IgD-negative memory B cell (primary cell): ENCODE measurements at regions not wholly inside any gene's neighbourhood (a gene's known extent, or its start where the extent isn't known, plus 50 kb on each side); places are given as distances from the start of the nearest gene placed in this dataset.

Experiments
- H3K27ac Mint-ChIP-seq, 3 donors: one replicate each; pipeline ENCODE4 v1.8.0; 2020 to 2022; ENCODE audit warnings: mild to moderate bottlenecking in 3 of 3, mixed read lengths in 3 of 3, moderate library complexity in 1 of 3
- H3K27me3 Mint-ChIP-seq: one replicate; pipeline ENCODE4 v1.8.0; 2021; ENCODE audit warnings: mixed read lengths
- H3K36me3 Mint-ChIP-seq: one replicate; pipeline ENCODE4 v1.8.0; 2020; ENCODE audit warnings: mild to moderate bottlenecking, mixed read lengths
- H3K4me1 Mint-ChIP-seq, 3 donors: one replicate each; pipeline ENCODE4 v1.8.0; 2020 to 2022; ENCODE audit warnings: mixed read lengths in 3 of 3, mild to moderate bottlenecking in 1 of 3
- H3K4me3 Mint-ChIP-seq, 4 donors: one replicate each; pipeline ENCODE4 v1.8.0; 2020 to 2022; ENCODE audit warnings: mild to moderate bottlenecking in 4 of 4, mixed read lengths in 4 of 4, moderate library complexity in 3 of 4
- H3K9me3 Mint-ChIP-seq, 3 donors: one replicate each; pipeline ENCODE4 v1.8.0; 2020 to 2021; ENCODE audit warnings: mixed read lengths in 3 of 3, mild to moderate bottlenecking in 1 of 3

- Mint-ChIP-seq H3K27ac (no peak overlapping the region), H3K36me3 (no peaks in the 10 kb centered on the region), H3K27me3 (peaks cover 14% of the 10 kb centered on the region), H3K4me1 (no peaks in the 10 kb centered on the region), H3K4me3 (no peak overlapping the region), H3K9me3 (no peaks in the 10 kb centered on the region)
Observed at GRCh38 chr2:18444806-18445205, 115.6 kb downstream of the RDH14 start.

GRCh38 chr2:18441583-18441982 lies 118.9 kb downstream of the RDH14 start:
- Mint-ChIP-seq H3K27ac (no peak overlapping the region), H3K4me3 (no peak overlapping the region), H3K4me1 (no peaks in the 10 kb centered on the region), H3K9me3 (no peaks in the 10 kb centered on the region), H3K27me3 (peaks cover 14% of the 10 kb centered on the region), H3K36me3 (no peaks in the 10 kb centered on the region)

- H3K9me3 Mint-ChIP-seq = no peaks in the 10 kb centered on the region
- no peaks in the 10 kb centered on the region for H3K4me1 Mint-ChIP-seq
- H3K27ac Mint-ChIP-seq = no peak overlapping the region
- H3K36me3 Mint-ChIP-seq = no peaks in the 10 kb centered on the region
- no peak overlapping the region for H3K4me3 Mint-ChIP-seq
- peaks cover 14% of the 10 kb centered on the region for H3K27me3 Mint-ChIP-seq
Observed at GRCh38 chr2:18440777-18441176, 119.7 kb downstream of the RDH14 start.

DNA sequence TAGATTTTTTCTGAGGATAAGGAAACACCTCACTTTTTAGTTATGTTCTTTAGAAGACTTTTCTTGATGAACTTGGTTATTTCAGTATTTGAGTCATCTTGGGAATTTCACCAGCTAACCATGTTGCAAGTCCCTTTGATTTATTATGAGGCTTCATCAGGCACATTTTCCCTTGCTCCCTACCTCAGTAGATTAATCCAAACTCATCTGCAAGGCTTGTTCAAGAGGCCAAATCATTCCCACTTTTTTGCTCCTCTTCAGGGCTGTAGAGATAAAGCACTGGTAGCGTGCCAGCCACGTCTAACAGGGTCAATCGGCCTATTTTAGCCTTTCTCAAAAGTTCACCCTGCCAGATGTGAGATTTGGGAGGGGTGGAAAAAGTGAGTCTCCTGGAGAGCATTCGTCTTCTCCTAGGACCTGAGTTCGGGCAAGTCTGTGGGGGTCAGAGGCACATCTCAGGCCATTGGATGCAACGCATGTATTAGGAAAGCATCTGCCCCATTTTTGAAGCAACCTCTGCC lies 120.3 kb downstream of the RDH14 start:
- Mint-ChIP-seq H3K9me3 (no peaks in the 10 kb centered on the region), H3K4me1 (no peaks in the 10 kb centered on the region), H3K4me3 (no peak overlapping the region), H3K27ac (no peak overlapping the region), H3K36me3 (no peaks in the 10 kb centered on the region), H3K27me3 (peaks cover 14% of the 10 kb centered on the region)

DNA sequence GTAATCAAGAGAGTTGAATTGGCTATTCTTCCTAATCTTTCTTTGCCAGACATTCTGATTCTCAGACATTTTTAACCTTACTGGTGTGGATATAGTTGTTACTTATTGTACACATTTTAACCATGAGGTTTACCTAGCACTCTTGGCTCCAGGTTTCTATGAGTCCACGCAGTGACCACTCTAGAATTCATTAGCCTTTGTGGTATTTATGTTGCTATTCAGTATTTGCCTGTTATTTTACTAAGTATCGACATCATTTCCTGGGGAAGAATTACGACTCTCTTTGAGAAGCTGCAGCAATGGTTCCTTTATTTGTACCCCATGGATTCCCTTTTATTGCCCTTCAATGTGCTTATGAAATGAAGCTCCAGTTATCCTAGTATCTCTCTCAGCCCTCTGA lies 120.7 kb downstream of the RDH14 start:
- Mint-ChIP-seq H3K27me3 (peaks cover 14% of the 10 kb centered on the region), H3K9me3 (no peaks in the 10 kb centered on the region), H3K36me3 (no peaks in the 10 kb centered on the region), H3K27ac (no peak overlapping the region), H3K4me3 (no peak overlapping the region), H3K4me1 (no peaks in the 10 kb centered on the region)

DNA sequence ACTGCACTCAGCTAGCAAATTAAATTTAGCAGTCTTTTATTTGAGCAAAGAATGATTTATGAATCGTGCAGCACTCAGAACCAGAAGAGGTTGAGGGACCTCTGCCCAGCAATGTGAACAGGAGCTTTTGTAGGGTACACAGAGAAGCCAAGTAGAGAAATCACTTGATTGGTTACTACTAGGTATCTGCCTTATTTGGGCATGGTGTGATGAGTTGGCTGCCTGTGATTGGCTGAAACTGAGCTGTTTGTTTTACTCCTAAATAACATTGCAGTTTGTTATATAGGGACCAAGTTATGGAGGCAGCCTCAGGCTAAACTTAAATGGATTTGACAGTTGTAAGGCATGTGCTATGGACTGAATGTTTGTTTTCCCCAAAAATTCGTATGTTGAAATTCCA lies 122.5 kb downstream of the RDH14 start:
- no peaks in the 10 kb centered on the region for H3K36me3 Mint-ChIP-seq
- peaks cover 17% of the 10 kb centered on the region for H3K27me3 Mint-ChIP-seq
- no peak overlapping the region for H3K27ac Mint-ChIP-seq

GRCh38 chr2:18436503-18437005 lies 123.9 kb downstream of the RDH14 start:
- Mint-ChIP-seq H3K9me3 (no peaks in the 10 kb centered on the region), H3K4me3 (no peak overlapping the region), H3K27ac (no peak overlapping the region), H3K36me3 (no peaks in the 10 kb centered on the region), H3K27me3 (peaks cover 13% of the 10 kb centered on the region), H3K4me1 (no peaks in the 10 kb centered on the region)

More for the DNA sequence above, 122.5 kb downstream of the RDH14 start:
- H3K4me3 Mint-ChIP-seq = no peak overlapping the region
- H3K4me1 Mint-ChIP-seq = no peaks in the 10 kb centered on the region
- no peaks in the 10 kb centered on the region for H3K9me3 Mint-ChIP-seq

- no peaks in the 10 kb centered on the region for H3K4me1 Mint-ChIP-seq
Observed at GRCh38 chr2:18435426-18436037, 124.9 kb downstream of the RDH14 start.

DNA sequence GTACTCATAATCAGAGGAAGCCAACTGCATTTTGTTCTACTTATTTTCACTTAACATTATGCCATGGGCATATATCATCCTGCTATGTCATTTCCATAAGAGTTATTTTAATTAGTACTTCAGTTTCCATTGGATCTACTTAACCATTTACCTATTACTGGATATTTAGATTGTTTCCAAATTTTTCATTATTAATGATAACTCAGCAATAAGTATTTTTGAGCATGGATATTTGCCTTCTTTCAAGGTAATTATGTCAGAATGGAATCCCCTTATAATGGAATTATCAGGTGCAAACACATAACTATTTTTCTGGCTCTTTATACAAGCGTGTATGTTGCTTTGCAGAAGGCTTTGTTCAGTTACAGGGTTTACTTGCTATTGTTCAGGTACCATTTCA lies 126.6 kb downstream of the RDH14 start:
- no peaks in the 10 kb centered on the region for H3K9me3 Mint-ChIP-seq
- no peaks in the 10 kb centered on the region for H3K36me3 Mint-ChIP-seq
- H3K27me3 Mint-ChIP-seq = peaks cover 10% of the 10 kb centered on the region
- no peak overlapping the region for H3K4me3 Mint-ChIP-seq
- no peak overlapping the region for H3K27ac Mint-ChIP-seq
- H3K4me1 Mint-ChIP-seq = no peaks in the 10 kb centered on the region

More at GRCh38 chr2:18435426-18436037, 124.9 kb downstream of the RDH14 start:
- peaks cover 13% of the 10 kb centered on the region for H3K27me3 Mint-ChIP-seq
- H3K4me3 Mint-ChIP-seq = no peak overlapping the region
- H3K36me3 Mint-ChIP-seq = no peaks in the 10 kb centered on the region
- no peaks in the 10 kb centered on the region for H3K9me3 Mint-ChIP-seq
- H3K27ac Mint-ChIP-seq = no peak overlapping the region

GRCh38 chr2:18432999-18433398 lies 127.5 kb downstream of the RDH14 start:
- Mint-ChIP-seq H3K4me3 (no peak overlapping the region), H3K4me1 (no peaks in the 10 kb centered on the region), H3K27me3 (peaks cover 10% of the 10 kb centered on the region), H3K27ac (no peak overlapping the region), H3K9me3 (no peaks in the 10 kb centered on the region), H3K36me3 (no peaks in the 10 kb centered on the region)

GRCh38 chr2:18430996-18431748 lies 129.3 kb downstream of the RDH14 start:
- H3K27ac Mint-ChIP-seq = no peak overlapping the region
- no peak overlapping the region for H3K4me3 Mint-ChIP-seq
- no peaks in the 10 kb centered on the region for H3K4me1 Mint-ChIP-seq
- H3K36me3 Mint-ChIP-seq = no peaks in the 10 kb centered on the region
- no peaks in the 10 kb centered on the region for H3K9me3 Mint-ChIP-seq
- peaks cover 10% of the 10 kb centered on the region for H3K27me3 Mint-ChIP-seq

GRCh38 chr2:18428516-18428915 lies 131.9 kb downstream of the RDH14 start:
- Mint-ChIP-seq H3K4me1 (no peaks in the 10 kb centered on the region), H3K4me3 (no peak overlapping the region), H3K27me3 (peaks cover 10% of the 10 kb centered on the region), H3K36me3 (no peaks in the 10 kb centered on the region), H3K9me3 (no peaks in the 10 kb centered on the region), H3K27ac (no peak overlapping the region)

- Mint-ChIP-seq H3K27ac (no peak overlapping the region), H3K4me1 (no peaks in the 10 kb centered on the region), H3K27me3 (peaks cover 3% of the 10 kb centered on the region), H3K36me3 (no peaks in the 10 kb centered on the region), H3K9me3 (no peaks in the 10 kb centered on the region), H3K4me3 (no peak overlapping the region)
Observed at GRCh38 chr2:18427762-18428161, 132.7 kb downstream of the RDH14 start.

DNA sequence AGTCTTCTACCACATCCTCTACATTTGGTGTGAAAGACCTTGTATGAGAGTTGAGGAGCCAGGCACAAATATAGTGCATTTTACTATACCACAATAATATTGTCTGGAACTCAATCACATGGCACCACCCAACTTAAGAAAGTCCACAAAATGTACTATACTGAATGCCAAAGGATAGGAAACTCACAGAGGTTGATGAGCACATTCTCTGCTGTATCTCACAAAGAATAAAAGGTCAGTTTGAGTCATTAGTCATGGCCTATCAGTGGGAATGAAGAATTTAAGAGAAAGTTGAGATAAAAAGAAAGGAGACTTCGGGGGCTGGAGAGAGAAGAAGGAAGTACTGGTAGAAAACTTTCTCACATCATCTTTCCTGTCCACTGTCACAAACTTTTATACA lies 134.3 kb downstream of the RDH14 start:
- Mint-ChIP-seq H3K4me1 (no peaks in the 10 kb centered on the region), H3K27ac (no peak overlapping the region), H3K9me3 (no peaks in the 10 kb centered on the region), H3K4me3 (no peak overlapping the region), H3K36me3 (no peaks in the 10 kb centered on the region), H3K27me3 (no peaks in the 10 kb centered on the region)

DNA sequence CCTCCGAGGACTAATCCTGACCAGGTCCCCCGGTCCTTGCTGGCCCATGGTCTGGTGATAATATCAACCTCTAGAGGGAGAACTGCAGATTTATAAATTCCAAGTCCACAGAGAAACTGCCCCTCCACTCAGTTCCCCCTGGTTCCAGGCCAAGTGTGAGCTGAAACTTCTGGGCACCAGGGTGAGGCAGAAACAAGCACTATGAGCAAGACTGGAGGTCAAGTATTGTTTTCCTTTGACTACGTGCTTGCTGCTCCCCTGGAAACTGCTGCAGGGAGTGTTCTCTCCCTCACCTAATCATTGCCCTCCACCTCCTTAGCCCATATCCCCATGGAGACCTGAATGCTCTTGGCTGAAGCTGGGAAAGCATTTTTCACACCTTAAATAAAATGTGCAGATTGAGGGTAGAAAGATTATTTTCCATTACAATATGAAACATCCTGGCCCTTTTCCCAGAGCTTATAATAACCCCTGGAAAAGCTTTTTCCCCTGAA lies 135.2 kb downstream of the RDH14 start:
- H3K36me3 Mint-ChIP-seq = no peaks in the 10 kb centered on the region
- no peaks in the 10 kb centered on the region for H3K27me3 Mint-ChIP-seq
- no peak overlapping the region for H3K27ac Mint-ChIP-seq
- no peak overlapping the region for H3K4me3 Mint-ChIP-seq
- H3K9me3 Mint-ChIP-seq = no peaks in the 10 kb centered on the region
- H3K4me1 Mint-ChIP-seq = no peaks in the 10 kb centered on the region

DNA sequence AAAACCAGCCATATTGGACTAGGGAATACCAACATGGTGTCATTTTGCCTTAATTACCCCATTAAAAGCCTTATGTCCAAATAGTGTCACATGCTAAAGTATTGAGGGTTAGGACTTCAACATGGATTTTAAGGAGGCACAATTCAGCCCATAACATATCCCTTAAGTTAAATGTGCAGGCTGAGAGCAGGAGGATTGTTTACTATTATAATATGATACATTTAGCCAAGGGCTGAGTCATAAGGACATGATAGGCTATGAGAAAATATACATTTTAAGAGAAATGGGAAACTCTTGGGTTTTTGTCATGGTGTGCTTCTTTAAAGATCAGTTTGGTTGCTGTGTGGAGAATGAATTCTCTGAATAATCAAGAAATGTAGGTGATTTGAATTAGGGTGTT lies 136.8 kb downstream of the RDH14 start:
- Mint-ChIP-seq H3K9me3 (no peaks in the 10 kb centered on the region), H3K4me1 (no peaks in the 10 kb centered on the region)

More for the DNA sequence above, 136.8 kb downstream of the RDH14 start:
- Mint-ChIP-seq H3K27me3 (no peaks in the 10 kb centered on the region), H3K4me3 (no peak overlapping the region), H3K27ac (no peak overlapping the region), H3K36me3 (no peaks in the 10 kb centered on the region)
